ENCODE measurements at regions not wholly inside any gene's neighbourhood (a gene's known extent, or its start where the extent isn't known, plus 50 kb on each side); places are given as distances from the start of the nearest gene placed in this dataset.
A peak's percentile ranks its signal among the peaks of the same experiment; 100 is the strongest.

GRCh38 chr10:43857206-43857930 is 208.7 kb upstream of the ZNF32 start:
- no peak for DNase-seq
- no peaks in the 10 kb centered on the region for H3K27me3 ChIP-seq
- H3K9me3 ChIP-seq, result no peaks in the 10 kb centered on the region
- H3K4me1 ChIP-seq, result peaks cover 0 to 7% (median 0%) of the 10 kb centered on the region in 3 donors
- H3K36me3 ChIP-seq, result no peaks in the 10 kb centered on the region
- TF ChIP-seq CTCF (IDR thresholded peaks at IDR 0.05) (no peak), POLR2A (IDR thresholded peaks at IDR 0.05) (no peak)
- intact Hi-C loops (cut with DNase I), result no loop called here
- H3K27ac ChIP-seq, result no peak overlapping the region
- 59 to 74% methylated on average over 6 of the region's 6 CpGs for WGBS, 2 donors
- H3K4me3 ChIP-seq, result no peak overlapping the region

GRCh38 chr10:43856299-43856698 is 207.6 kb upstream of the ZNF32 start:
- no peak for DNase-seq

GRCh38 chr10:43855667-43856210 is 207.1 kb upstream of the ZNF32 start:
- no peak for DNase-seq
- no peaks in the 10 kb centered on the region for H3K27me3 ChIP-seq
- H3K9me3 ChIP-seq, result no peaks in the 10 kb centered on the region
- no peak overlapping the region for H3K27ac ChIP-seq
- WGBS, 2 donors, result 80 to 86% methylated on average over 1 of the region's 4 CpGs
- H3K36me3 ChIP-seq, result no peaks in the 10 kb centered on the region
- intact Hi-C loops (cut with DNase I), result no loop called here
- TF ChIP-seq CTCF (IDR thresholded peaks at IDR 0.05) (no peak), POLR2A (IDR thresholded peaks at IDR 0.05) (no peak)
- no peaks in the 10 kb centered on the region for H3K4me1 ChIP-seq
- H3K4me3 ChIP-seq, result no peak overlapping the region

More at GRCh38 chr10:43856299-43856698, 207.6 kb upstream of the ZNF32 start:
- H3K27ac ChIP-seq, result no peak overlapping the region
- H3K27me3 ChIP-seq, result no peaks in the 10 kb centered on the region
- intact Hi-C loops (cut with DNase I), result no loop called here
- no peaks in the 10 kb centered on the region for H3K9me3 ChIP-seq
- 94 to 96% methylated on average over 5 of the region's 5 CpGs for WGBS, 2 donors
- no peaks in the 10 kb centered on the region for H3K4me1 ChIP-seq
- TF ChIP-seq CTCF (IDR thresholded peaks at IDR 0.05), result no peak
- TF ChIP-seq POLR2A (IDR thresholded peaks at IDR 0.05), result no peak
- no peaks in the 10 kb centered on the region for H3K36me3 ChIP-seq
- H3K4me3 ChIP-seq, result no peak overlapping the region

GRCh38 chr10:43854007-43854406 is 205.3 kb upstream of the ZNF32 start:
- peak overlapping the region in 1 of 4 donors; percentile 5 for H3K27ac ChIP-seq
- no peak for DNase-seq
- no peaks in the 10 kb centered on the region for H3K4me1 ChIP-seq
- H3K9me3 ChIP-seq, result no peaks in the 10 kb centered on the region
- H3K36me3 ChIP-seq, result no peaks in the 10 kb centered on the region
- intact Hi-C loops (cut with DNase I), result no loop called here
- H3K4me3 ChIP-seq, result no peak overlapping the region
- TF ChIP-seq POLR2A (IDR thresholded peaks at IDR 0.05) (no peak), CTCF (IDR thresholded peaks at IDR 0.05) (no peak)
- H3K27me3 ChIP-seq, result no peaks in the 10 kb centered on the region
- WGBS, 2 donors, result 68 to 79% methylated on average over 10 of the region's 10 CpGs

- Histone ChIP-seq H3K4me3 (no peak overlapping the region), H3K36me3 (no peaks in the 10 kb centered on the region), H3K27ac (peak overlapping the region in 1 of 4 donors; percentile 5), H3K9me3 (no peaks in the 10 kb centered on the region), H3K4me1 (no peaks in the 10 kb centered on the region), H3K27me3 (no peaks in the 10 kb centered on the region)
- intact Hi-C loops (cut with DNase I), result no loop called here
- DNase-seq, result no peak
- TF ChIP-seq CTCF (IDR thresholded peaks at IDR 0.05) (no peak), POLR2A (IDR thresholded peaks at IDR 0.05) (no peak)
- WGBS, 2 donors, result 84 to 90% methylated on average over 7 of the region's 7 CpGs
Measured at GRCh38 chr10:43853369-43853768, 204.7 kb upstream of the ZNF32 start.
